ENCODE measurements at regions not wholly inside any gene's neighbourhood (a gene's known extent, or its start where the extent isn't known, plus 50 kb on each side); places are given as distances from the start of the nearest gene placed in this dataset.
A peak's percentile ranks its signal among the peaks of the same experiment; 100 is the strongest.

DNA sequence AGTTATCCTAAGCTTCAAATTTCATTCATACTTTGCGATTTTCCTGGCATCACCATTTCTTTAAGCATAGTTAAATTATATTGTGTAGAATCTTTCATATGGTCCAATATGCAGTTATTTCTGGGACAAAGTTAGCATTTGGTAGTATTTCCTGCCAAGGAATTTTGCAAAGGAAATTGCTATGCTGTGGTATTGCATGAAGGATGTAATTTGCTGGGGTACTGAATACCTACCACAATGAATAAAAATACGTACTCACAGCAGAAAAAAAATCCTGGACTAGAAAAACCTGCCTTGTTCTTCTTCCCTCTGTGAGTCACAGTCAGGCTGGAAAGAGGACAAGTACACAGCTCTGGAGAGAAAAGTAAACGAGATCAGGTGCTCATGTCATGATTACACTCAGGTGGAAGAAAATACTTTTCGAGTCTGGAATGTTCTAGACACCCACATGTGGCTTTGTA is 241.2 kb downstream of the PTBP2 start:
- Histone ChIP-seq H3K36me3 (no peaks in the 10 kb centered on the region), H3K4me1 (no peaks in the 10 kb centered on the region), H3K4me3 (replicated peaks in 1 of 3) (no peak overlapping the region), H3K27me3 (no peaks in the 10 kb centered on the region), H3K9me3 (no peaks in the 10 kb centered on the region), H3K27ac (no peak overlapping the region)
- no peak for TF ChIP-seq POLR2A (IDR thresholded peaks at IDR 0.05)
- TF ChIP-seq, protein P1, sequence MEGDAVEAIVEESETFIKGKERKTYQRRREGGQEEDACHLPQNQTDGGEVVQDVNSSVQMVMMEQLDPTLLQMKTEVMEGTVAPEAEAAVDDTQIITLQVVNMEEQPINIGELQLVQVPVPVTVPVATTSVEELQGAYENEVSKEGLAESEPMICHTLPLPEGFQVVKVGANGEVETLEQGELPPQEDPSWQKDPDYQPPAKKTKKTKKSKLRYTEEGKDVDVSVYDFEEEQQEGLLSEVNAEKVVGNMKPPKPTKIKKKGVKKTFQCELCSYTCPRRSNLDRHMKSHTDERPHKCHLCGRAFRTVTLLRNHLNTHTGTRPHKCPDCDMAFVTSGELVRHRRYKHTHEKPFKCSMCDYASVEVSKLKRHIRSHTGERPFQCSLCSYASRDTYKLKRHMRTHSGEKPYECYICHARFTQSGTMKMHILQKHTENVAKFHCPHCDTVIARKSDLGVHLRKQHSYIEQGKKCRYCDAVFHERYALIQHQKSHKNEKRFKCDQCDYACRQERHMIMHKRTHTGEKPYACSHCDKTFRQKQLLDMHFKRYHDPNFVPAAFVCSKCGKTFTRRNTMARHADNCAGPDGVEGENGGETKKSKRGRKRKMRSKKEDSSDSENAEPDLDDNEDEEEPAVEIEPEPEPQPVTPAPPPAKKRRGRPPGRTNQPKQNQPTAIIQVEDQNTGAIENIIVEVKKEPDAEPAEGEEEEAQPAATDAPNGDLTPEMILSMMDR (IDR thresholded peaks at IDR 0.05), result no peak
- 30 to 37% methylated on average over 4 of the region's 4 CpGs for WGBS, 2 donors
- no peak for DNase-seq
- intact Hi-C loops (cut with DNase I), result loop anchor here (10.0 kb wide), 1 partner anchor 1092 kb away; no protein-coding TSS in a partner anchor

DNA sequence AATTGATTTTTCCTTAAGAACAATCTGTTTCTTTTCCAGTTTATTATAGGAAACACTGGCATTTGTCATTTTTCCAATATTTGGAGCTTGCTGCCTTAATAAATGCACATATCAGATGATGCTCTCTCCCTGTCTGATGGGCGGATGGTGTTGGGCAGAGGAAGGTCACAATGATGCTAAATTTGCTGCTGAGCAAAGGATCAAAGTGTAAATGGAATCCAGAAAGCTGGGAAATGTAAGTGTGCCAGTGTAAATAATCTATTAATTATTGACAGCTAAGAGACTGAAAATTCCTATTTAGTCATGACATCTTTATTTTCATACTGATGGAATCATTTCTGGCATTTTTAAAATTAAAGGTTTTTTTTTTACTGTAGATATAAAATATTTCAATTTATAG is 243.2 kb downstream of the PTBP2 start:
- Histone ChIP-seq H3K27ac (no peak overlapping the region), H3K27me3 (no peaks in the 10 kb centered on the region), H3K36me3 (no peaks in the 10 kb centered on the region), H3K4me1 (no peaks in the 10 kb centered on the region), H3K4me3 (replicated peaks in 1 of 3) (no peak overlapping the region), H3K9me3 (no peaks in the 10 kb centered on the region)
- DNase-seq, result no peak
- TF ChIP-seq POLR2A (IDR thresholded peaks at IDR 0.05), result no peak
- TF ChIP-seq, protein P1 (IDR thresholded peaks at IDR 0.05), result no peak
- 90 to 91% methylated on average over 1 of the region's 1 CpG for WGBS, 2 donors
- intact Hi-C loops (cut with DNase I), result loop anchor here (10.0 kb wide), 1 partner anchor 1090 kb away; no protein-coding TSS in a partner anchor

- Histone ChIP-seq H3K36me3 (no peaks in the 10 kb centered on the region), H3K27ac (no peak overlapping the region), H3K9me3 (no peaks in the 10 kb centered on the region), H3K4me3 (replicated peaks in 1 of 3) (no peak overlapping the region), H3K27me3 (no peaks in the 10 kb centered on the region), H3K4me1 (no peaks in the 10 kb centered on the region)
- intact Hi-C loops (cut with DNase I), result loop anchor here (10.0 kb wide), 1 partner anchor 1088 kb away; no protein-coding TSS in a partner anchor
- DNase-seq, result peak; percentile 59 to 67
- WGBS, 2 donors, result 49 to 55% methylated on average over 15 of the region's 15 CpGs
- TF ChIP-seq, protein P1 (IDR thresholded peaks at IDR 0.05), result peak; percentile 61 to 90 (median 66)
- TF ChIP-seq POLR2A (IDR thresholded peaks at IDR 0.05), result no peak
These were observed 245.1 kb downstream of the PTBP2 start for GRCh38 chr1:96966536-96967138.

DNA sequence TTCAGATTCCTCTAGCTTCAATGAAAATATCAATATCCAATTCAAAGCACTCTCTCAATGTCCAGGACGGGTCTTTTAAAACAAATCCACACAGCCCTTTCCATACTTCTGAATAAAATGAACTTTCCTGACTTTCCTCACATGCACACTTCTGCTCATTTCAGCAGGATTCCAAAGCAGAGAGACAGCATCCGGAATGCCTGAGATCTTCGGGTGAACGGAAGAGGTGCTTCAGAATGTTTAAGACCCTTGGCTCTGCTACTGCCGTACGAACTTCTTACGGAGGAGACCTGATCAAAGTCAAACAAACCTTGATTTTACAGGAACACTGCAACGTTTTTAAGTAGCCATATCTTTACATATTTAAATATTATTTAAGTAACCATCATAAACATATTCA is 245.7 kb downstream of the PTBP2 start:
- Histone ChIP-seq H3K27ac (no peak overlapping the region), H3K4me3 (replicated peaks in 1 of 3) (no peak overlapping the region), H3K36me3 (no peaks in the 10 kb centered on the region), H3K9me3 (no peaks in the 10 kb centered on the region), H3K27me3 (no peaks in the 10 kb centered on the region), H3K4me1 (no peaks in the 10 kb centered on the region)
- TF ChIP-seq, protein P1 (IDR thresholded peaks at IDR 0.05), result no peak
- TF ChIP-seq POLR2A (IDR thresholded peaks at IDR 0.05), result no peak
- no peak for DNase-seq
- intact Hi-C loops (cut with DNase I), result loop anchor here (10.0 kb wide), 1 partner anchor 1087 kb away; no protein-coding TSS in a partner anchor
- WGBS, 2 donors, result 32 to 43% methylated on average over 8 of the region's 8 CpGs

- H3K4me1 ChIP-seq, result no peaks in the 10 kb centered on the region
- H3K27ac ChIP-seq, result no peak overlapping the region
- H3K36me3 ChIP-seq, result no peaks in the 10 kb centered on the region
- TF ChIP-seq, protein P1 (IDR thresholded peaks at IDR 0.05), result no peak
- TF ChIP-seq POLR2A (IDR thresholded peaks at IDR 0.05), result no peak
- DNase-seq, result no peak
- no peaks in the 10 kb centered on the region for H3K9me3 ChIP-seq
- H3K4me3 ChIP-seq (replicated peaks in 1 of 3), result no peak overlapping the region
- intact Hi-C loops (cut with DNase I), result loop anchor here (10.0 kb wide), 1 partner anchor 1086 kb away; no protein-coding TSS in a partner anchor
- H3K27me3 ChIP-seq, result no peaks in the 10 kb centered on the region
- 46% methylated on average over 7 of the region's 7 CpGs for WGBS, 2 donors
These were observed 247.0 kb downstream of the PTBP2 start for GRCh38 chr1:96968541-96968940.
